ENCODE measurements at regions not wholly inside any gene's neighbourhood (a gene's known extent, or its start where the extent isn't known, plus 50 kb on each side); places are given as distances from the start of the nearest gene placed in this dataset.

DNA sequence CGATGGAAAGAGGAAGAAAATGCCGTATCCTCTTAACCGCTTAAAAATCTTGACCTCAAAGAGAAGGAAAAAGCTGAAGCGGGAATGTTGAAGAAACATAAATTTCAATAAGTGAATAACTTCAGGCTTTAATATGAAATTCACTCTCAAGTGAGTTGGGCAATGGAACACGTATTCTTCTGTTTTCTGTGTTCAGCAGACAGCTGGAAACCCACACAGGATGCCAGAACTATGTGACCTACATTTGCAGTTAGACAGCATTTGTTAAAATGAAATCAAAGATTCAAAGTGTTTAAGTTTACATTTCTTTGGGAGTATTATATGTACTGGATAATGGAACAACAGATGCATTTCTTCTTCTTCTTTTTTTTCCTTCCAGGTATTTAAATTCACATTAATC lies 80.5 kb upstream of the SPATS2L start:
- TF ChIP-seq CTCF (IDR thresholded peaks at IDR 0.05; ENCODE audit: low read depth, low read length, poor library complexity, severe bottlenecking) (no peak), EZH2phosphoT487 (IDR thresholded peaks at IDR 0.05; ENCODE audit: borderline replicate concordance, low read length) (no peak)

Data from DOHH2 (cell line).